ENCODE measurements at regions not wholly inside any gene's neighbourhood (a gene's known extent, or its start where the extent isn't known, plus 50 kb on each side); places are given as distances from the start of the nearest gene placed in this dataset.

- DNase-seq: no peak
These were observed 1717.9 kb downstream of the EFNA5 start for GRCh38 chr5:105952875-105953274.

- no peak for DNase-seq
These were observed 1723.3 kb downstream of the EFNA5 start for GRCh38 chr5:105947461-105947860.

- DNase-seq: no peak
These were observed 1725.3 kb downstream of the EFNA5 start for GRCh38 chr5:105945203-105945972.

- no peak for DNase-seq
These were observed 1730.6 kb downstream of the EFNA5 start for GRCh38 chr5:105940181-105940580.

- no peak for DNase-seq
These were observed 1736.6 kb downstream of the EFNA5 start for GRCh38 chr5:105934171-105934570.

GRCh38 chr5:105931881-105932421 lies 1738.8 kb downstream of the EFNA5 start:
- no peak for DNase-seq

GRCh38 chr5:105929858-105930257 lies 1740.9 kb downstream of the EFNA5 start:
- DNase-seq: no peak

GRCh38 chr5:105924366-105924765 lies 1746.4 kb downstream of the EFNA5 start:
- DNase-seq: no peak

GRCh38 chr5:105922574-105922973 lies 1748.2 kb downstream of the EFNA5 start:
- DNase-seq: no peak

GRCh38 chr5:105922080-105922479 lies 1748.7 kb downstream of the EFNA5 start:
- no peak for DNase-seq

GRCh38 chr5:105917189-105917588 lies 1753.5 kb downstream of the EFNA5 start:
- DNase-seq: no peak

- no peak for DNase-seq
These were observed 1763.7 kb downstream of the EFNA5 start for GRCh38 chr5:105907016-105907415.

GRCh38 chr5:105905392-105905791 lies 1765.3 kb downstream of the EFNA5 start:
- no peak for DNase-seq

- no peak for DNase-seq
These were observed 1767.7 kb downstream of the EFNA5 start for GRCh38 chr5:105903069-105903468.

- DNase-seq: no peak
These were observed 1771.0 kb downstream of the EFNA5 start for GRCh38 chr5:105899726-105900125.

- no peak for DNase-seq
These were observed 1772.6 kb downstream of the EFNA5 start for GRCh38 chr5:105898183-105898582.

GRCh38 chr5:105885266-105885665 lies 1785.5 kb downstream of the EFNA5 start:
- no peak for DNase-seq

GRCh38 chr5:105882956-105883481 lies 1787.7 kb downstream of the EFNA5 start:
- DNase-seq: no peak

- no peak for DNase-seq
These were observed 1792.3 kb downstream of the EFNA5 start for GRCh38 chr5:105878402-105878801.

- no peak for DNase-seq
These were observed 1793.1 kb downstream of the EFNA5 start for GRCh38 chr5:105877592-105877991.

GRCh38 chr5:105874316-105874715 lies 1796.4 kb downstream of the EFNA5 start:
- no peak for DNase-seq

GRCh38 chr5:105872569-105873270 lies 1798.0 kb downstream of the EFNA5 start:
- DNase-seq: no peak

GRCh38 chr5:105868038-105868780 lies 1802.5 kb downstream of the EFNA5 start:
- DNase-seq: no peak

Measured in GDM1 (cell line).